ENCODE measurements at regions not wholly inside any gene's neighbourhood (a gene's known extent, or its start where the extent isn't known, plus 50 kb on each side); places are given as distances from the start of the nearest gene placed in this dataset.

- no peak overlapping the region for H3K27ac ChIP-seq (ENCODE audit: low read depth in 2 of 2, low read length in 1 of 2)
- no peaks in the 10 kb centered on the region for H4K20me1 ChIP-seq (ENCODE audit: insufficient read depth)
- TF ChIP-seq JUND (IDR thresholded peaks at IDR 0.05) (no peak), RAD21 (IDR thresholded peaks at IDR 0.05; ENCODE audit: low read length) (no peak), YY1 (IDR thresholded peaks at IDR 0.05; ENCODE audit: low read depth) (no peak)
- H3K9ac ChIP-seq = no peak overlapping the region
- H3K27me3 ChIP-seq (ENCODE audit: insufficient read depth) = no peaks in the 10 kb centered on the region
- no peak overlapping the region for H2AFZ ChIP-seq (ENCODE audit: low read depth)
- CTCF ChIA-PET = interaction anchor here (1.4 kb wide), 1 partner anchor 13 kb away, joined by 6 read pairs; no protein-coding TSS in a partner anchor
- H3F3A ChIP-seq (replicated peaks; ENCODE audit: insufficient read depth) = no peaks in the 10 kb centered on the region
- H3K4me1 ChIP-seq (ENCODE audit: control insufficient read depth in 1 of 2, insufficient read depth in 2 of 2, low read depth in 1 of 2, low read length in 1 of 2) = peaks cover 0 to 14% of the 10 kb centered on the region in 2 experiments; a peak in 1 of 4 replicates
- no peaks in the 10 kb centered on the region for H3K79me2 ChIP-seq (ENCODE audit: insufficient read depth)
- H3K4me2 ChIP-seq = no peak overlapping the region
- H3K9me2 ChIP-seq = no peaks in the 10 kb centered on the region
- no peak overlapping the region for H3K4me3 ChIP-seq (ENCODE audit: low read depth in 2 of 2, low read length in 1 of 2)
- no peak for DNase-seq
- WGBS (ENCODE audit: low lambda C conversion rate) = 75% methylated on average over 2 of the region's 2 CpGs
- no peaks in the 10 kb centered on the region for H3K36me3 ChIP-seq (replicated peaks in 1 of 2; ENCODE audit: control insufficient read depth in 1 of 2, insufficient read depth in 2 of 2, low read length in 1 of 2)
- H3K9me3 ChIP-seq = 0 out of 2 replicates have a peak, but pooled peaks cover 7% of the 10 kb centered on the region
- POLR2A ChIA-PET = no interaction called here
These were observed 106.3 kb downstream of the MYCN start for GRCh38 chr2:16046649-16047048.

GRCh38 chr2:16045653-16046352 is 105.5 kb downstream of the MYCN start:
- peaks cover 0 to 9% of the 10 kb centered on the region in 2 experiments; a peak in 1 of 4 replicates for H3K4me1 ChIP-seq (ENCODE audit: control insufficient read depth in 1 of 2, insufficient read depth in 2 of 2, low read depth in 1 of 2, low read length in 1 of 2)
- POLR2A ChIA-PET = no interaction called here
- no peaks in the 10 kb centered on the region for H3K79me2 ChIP-seq (ENCODE audit: insufficient read depth)
- H3F3A ChIP-seq (replicated peaks; ENCODE audit: insufficient read depth) = no peaks in the 10 kb centered on the region
- no peaks in the 10 kb centered on the region for H3K27me3 ChIP-seq (ENCODE audit: insufficient read depth)
- no peak overlapping the region for H3K4me3 ChIP-seq (ENCODE audit: low read depth in 2 of 2, low read length in 1 of 2)
- H3K36me3 ChIP-seq (replicated peaks in 1 of 2; ENCODE audit: control insufficient read depth in 1 of 2, insufficient read depth in 2 of 2, low read length in 1 of 2) = no peaks in the 10 kb centered on the region
- WGBS (ENCODE audit: low lambda C conversion rate) = 25% methylated on average over 6 of the region's 6 CpGs
- H3K9ac ChIP-seq = no peak overlapping the region
- H3K4me2 ChIP-seq = no peak overlapping the region
- TF ChIP-seq MXI1 (IDR thresholded peaks at IDR 0.05; ENCODE audit: low read depth, low read length) (no peak), RAD21 (IDR thresholded peaks at IDR 0.05; ENCODE audit: low read length) (no peak), RFX5 (IDR thresholded peaks at IDR 0.05; ENCODE audit: low read length) (no peak), NRF1 (IDR thresholded peaks at IDR 0.05; ENCODE audit: low read depth, low read length) (no peak), SIN3A (IDR thresholded peaks at IDR 0.05; ENCODE audit: borderline replicate concordance, low read depth, low read length) (no peak), TEAD4 (IDR thresholded peaks at IDR 0.05; ENCODE audit: borderline replicate concordance, insufficient read depth) (no peak), IRF3 (IDR thresholded peaks at IDR 0.05; ENCODE audit: low read depth, low read length) (no peak), POLR2AphosphoS5 (IDR thresholded peaks at IDR 0.05; ENCODE audit: low read depth, low read length) (no peak), NFIC (IDR thresholded peaks at IDR 0.05; ENCODE audit: borderline replicate concordance) (no peak), REST (IDR thresholded peaks at IDR 0.05; ENCODE audit: low read depth, low read length) (no peak), ZBTB33 (IDR thresholded peaks at IDR 0.05; ENCODE audit: borderline replicate concordance, low read depth) (no peak), GATA2 (CRISPR knock-in tag; IDR thresholded peaks at IDR 0.05) (no peak), YY1 (IDR thresholded peaks at IDR 0.05; ENCODE audit: low read depth) (no peak), USF1 (IDR thresholded peaks at IDR 0.05; ENCODE audit: borderline replicate concordance, low read depth) (no peak), TAF1 (IDR thresholded peaks at IDR 0.05; ENCODE audit: borderline replicate concordance, low read depth, low read length) (no peak), CTCF (IDR thresholded peaks at IDR 0.05) (no peak)
- DNase-seq = no peak
- H3K27ac ChIP-seq (ENCODE audit: low read depth in 2 of 2, low read length in 1 of 2) = no peak overlapping the region
- no peaks in the 10 kb centered on the region for H3K9me2 ChIP-seq
- no peaks in the 10 kb centered on the region for H4K20me1 ChIP-seq (ENCODE audit: insufficient read depth)
- CTCF ChIA-PET = interaction anchor here (1.4 kb wide), 1 partner anchor 12 kb away, joined by 6 read pairs; no protein-coding TSS in a partner anchor
- H2AFZ ChIP-seq (ENCODE audit: low read depth) = no peak overlapping the region
- 0 out of 2 replicates have a peak, but pooled peaks cover 7% of the 10 kb centered on the region for H3K9me3 ChIP-seq
